ENCODE measurements at regions not wholly inside any gene's neighbourhood (a gene's known extent, or its start where the extent isn't known, plus 50 kb on each side); places are given as distances from the start of the nearest gene placed in this dataset.

- Histone ChIP-seq H3K18ac (ENCODE audit: low read depth in 1 of 2, low read length in 2 of 2) (no peak overlapping the region), H2AFZ (ENCODE audit: low read depth, low read length) (no peak overlapping the region), H3K9me3 (ENCODE audit: control insufficient read depth, low read length) (no peaks in the 10 kb centered on the region), H2BK12ac (ENCODE audit: low read length in 2 of 2) (no peak overlapping the region), H3K27me3 (ENCODE audit: control insufficient read depth in 1 of 2, insufficient read depth in 1 of 2, low read length in 2 of 2) (no peaks in the 10 kb centered on the region), H4K8ac (ENCODE audit: low read length) (no peak overlapping the region), H3K4me3 (ENCODE audit: insufficient read depth in 1 of 2, low read depth in 1 of 2, low read length in 2 of 2) (no peak overlapping the region), H3K14ac (ENCODE audit: low read length in 2 of 2) (no peak overlapping the region), H2BK15ac (ENCODE audit: low read depth, poor library complexity, severe bottlenecking) (no peak overlapping the region), H3K9ac (ENCODE audit: low read length) (no peak overlapping the region), H3K4me2 (ENCODE audit: low read length, poor library complexity, severe bottlenecking) (no peak overlapping the region), H4K91ac (ENCODE audit: low read length) (no peak overlapping the region), H3K36me3 (ENCODE audit: control insufficient read depth in 1 of 2, insufficient read depth in 2 of 2, low read depth in 1 of 2, low read length in 2 of 2) (no peaks in the 10 kb centered on the region), H3K4me1 (ENCODE audit: control insufficient read depth, insufficient read depth, low read depth, low read length) (no peaks in the 10 kb centered on the region), H2AK5ac (ENCODE audit: low read length, severe bottlenecking) (no peak overlapping the region), H2BK120ac (ENCODE audit: low read depth, low read length) (no peak overlapping the region), H3K23ac (ENCODE audit: low read length in 2 of 2) (no peak overlapping the region), H3K27ac (ENCODE audit: low read length, poor library complexity, severe bottlenecking) (no peak overlapping the region), H3K4ac (ENCODE audit: low read depth in 1 of 2, low read length in 2 of 2) (no peak overlapping the region), H2BK5ac (ENCODE audit: low read depth, low read length, poor library complexity, severe bottlenecking) (no peak overlapping the region), H3K79me1 (replicated peaks; ENCODE audit: low read length, poor library complexity, severe bottlenecking) (peaks cover 2% of the 10 kb centered on the region)
- no peak for DNase-seq
- 88% methylated on average over 3 of the region's 3 CpGs for WGBS
These were observed 66.1 kb downstream of the LEPR start for GRCh38 chr1:65486613-65487012.

GRCh38 chr1:65489481-65489880 lies 69.0 kb downstream of the LEPR start:
- DNase-seq = no peak
- H3K36me3 ChIP-seq (ENCODE audit: control insufficient read depth in 1 of 2, insufficient read depth in 2 of 2, low read depth in 1 of 2, low read length in 2 of 2) = no peaks in the 10 kb centered on the region
- H2BK120ac ChIP-seq (ENCODE audit: low read depth, low read length) = no peak overlapping the region
- no peak overlapping the region for H3K4me2 ChIP-seq (ENCODE audit: low read length, poor library complexity, severe bottlenecking)
- H2BK15ac ChIP-seq (ENCODE audit: low read depth, poor library complexity, severe bottlenecking) = no peak overlapping the region
- no peak overlapping the region for H2AK5ac ChIP-seq (ENCODE audit: low read length, severe bottlenecking)
- H3K18ac ChIP-seq (ENCODE audit: low read depth in 1 of 2, low read length in 2 of 2) = no peak overlapping the region
- H3K27me3 ChIP-seq (ENCODE audit: control insufficient read depth in 1 of 2, insufficient read depth in 1 of 2, low read length in 2 of 2) = no peaks in the 10 kb centered on the region
- no peak overlapping the region for H3K23ac ChIP-seq (ENCODE audit: low read length in 2 of 2)
- no peak overlapping the region for H4K91ac ChIP-seq (ENCODE audit: low read length)
- H3K9me3 ChIP-seq (ENCODE audit: control insufficient read depth, low read length) = no peaks in the 10 kb centered on the region
- no peak overlapping the region for H2AFZ ChIP-seq (ENCODE audit: low read depth, low read length)
- no peak overlapping the region for H3K4me3 ChIP-seq (ENCODE audit: insufficient read depth in 1 of 2, low read depth in 1 of 2, low read length in 2 of 2)
- no peak overlapping the region for H3K4ac ChIP-seq (ENCODE audit: low read depth in 1 of 2, low read length in 2 of 2)
- H3K27ac ChIP-seq (ENCODE audit: low read length, poor library complexity, severe bottlenecking) = no peak overlapping the region
- no peak overlapping the region for H2BK12ac ChIP-seq (ENCODE audit: low read length in 2 of 2)
- H2BK5ac ChIP-seq (ENCODE audit: low read depth, low read length, poor library complexity, severe bottlenecking) = no peak overlapping the region
- no peak overlapping the region for H3K14ac ChIP-seq (ENCODE audit: low read length in 2 of 2)
- no peaks in the 10 kb centered on the region for H3K4me1 ChIP-seq (ENCODE audit: control insufficient read depth, insufficient read depth, low read depth, low read length)
- H3K79me1 ChIP-seq (replicated peaks; ENCODE audit: low read length, poor library complexity, severe bottlenecking) = peaks cover 2% of the 10 kb centered on the region
- no peak overlapping the region for H3K9ac ChIP-seq (ENCODE audit: low read length)
- no peak overlapping the region for H4K8ac ChIP-seq (ENCODE audit: low read length)

DNA sequence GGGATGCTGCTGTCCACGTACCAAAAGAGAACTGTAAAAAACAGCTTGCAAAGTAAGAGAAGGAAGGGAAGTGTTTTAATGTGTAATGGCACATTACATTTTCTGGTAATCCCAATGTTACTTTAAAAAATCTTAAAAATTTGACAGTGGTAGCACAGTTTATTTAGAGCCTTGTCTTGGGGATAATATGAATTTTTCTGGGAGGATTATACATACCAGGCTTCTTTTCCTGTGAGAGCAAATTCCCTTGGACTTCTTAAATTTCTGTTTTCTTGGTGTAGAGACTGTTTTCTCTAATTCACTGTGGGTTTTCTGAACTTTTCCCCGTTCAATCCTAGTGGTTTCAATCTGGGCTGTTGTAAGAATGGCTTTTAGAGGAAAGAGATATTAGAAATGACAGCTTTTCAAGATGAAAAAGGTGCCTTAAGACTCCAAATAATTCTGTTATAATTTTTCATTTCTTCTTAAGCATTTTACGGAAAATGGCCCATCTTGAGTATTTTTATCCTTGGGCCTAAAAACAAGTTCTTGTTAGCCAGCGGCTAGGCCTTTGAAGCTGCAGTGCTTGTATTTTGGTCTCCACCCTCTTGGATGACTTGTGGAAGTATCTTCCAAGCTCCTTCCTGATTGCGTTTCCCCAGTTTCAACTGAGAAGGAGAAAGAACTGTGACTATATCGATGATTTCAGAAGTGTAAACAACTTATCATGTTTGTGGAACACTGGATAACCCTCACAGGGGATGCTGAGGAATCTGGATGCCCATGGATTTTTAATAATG lies 70.0 kb downstream of the LEPR start:
- Histone ChIP-seq H3K36me3 (ENCODE audit: control insufficient read depth in 1 of 2, insufficient read depth in 2 of 2, low read depth in 1 of 2, low read length in 2 of 2) (no peaks in the 10 kb centered on the region), H4K8ac (ENCODE audit: low read length) (no peak overlapping the region), H3K4me3 (ENCODE audit: insufficient read depth in 1 of 2, low read depth in 1 of 2, low read length in 2 of 2) (no peak overlapping the region), H2BK5ac (ENCODE audit: low read depth, low read length, poor library complexity, severe bottlenecking) (no peak overlapping the region), H3K4me2 (ENCODE audit: low read length, poor library complexity, severe bottlenecking) (no peak overlapping the region), H2BK120ac (ENCODE audit: low read depth, low read length) (no peak overlapping the region), H3K23ac (ENCODE audit: low read length in 2 of 2) (no peak overlapping the region), H2BK12ac (ENCODE audit: low read length in 2 of 2) (no peak overlapping the region), H3K27me3 (ENCODE audit: control insufficient read depth in 1 of 2, insufficient read depth in 1 of 2, low read length in 2 of 2) (no peaks in the 10 kb centered on the region), H3K9ac (ENCODE audit: low read length) (peak overlapping the region; percentile 44), H3K4me1 (ENCODE audit: control insufficient read depth, insufficient read depth, low read depth, low read length) (no peaks in the 10 kb centered on the region), H4K91ac (ENCODE audit: low read length) (no peak overlapping the region), H2AFZ (ENCODE audit: low read depth, low read length) (no peak overlapping the region), H3K18ac (ENCODE audit: low read depth in 1 of 2, low read length in 2 of 2) (no peak overlapping the region), H3K27ac (ENCODE audit: low read length, poor library complexity, severe bottlenecking) (no peak overlapping the region), H3K9me3 (ENCODE audit: control insufficient read depth, low read length) (no peaks in the 10 kb centered on the region), H3K4ac (ENCODE audit: low read depth in 1 of 2, low read length in 2 of 2) (no peak overlapping the region), H2AK5ac (ENCODE audit: low read length, severe bottlenecking) (no peak overlapping the region), H2BK15ac (ENCODE audit: low read depth, poor library complexity, severe bottlenecking) (no peak overlapping the region), H3K79me1 (replicated peaks; ENCODE audit: low read length, poor library complexity, severe bottlenecking) (peaks cover 2% of the 10 kb centered on the region), H3K14ac (ENCODE audit: low read length in 2 of 2) (no peak overlapping the region)
- WGBS = 93% methylated on average over 6 of the region's 6 CpGs
- no peak for DNase-seq

DNA sequence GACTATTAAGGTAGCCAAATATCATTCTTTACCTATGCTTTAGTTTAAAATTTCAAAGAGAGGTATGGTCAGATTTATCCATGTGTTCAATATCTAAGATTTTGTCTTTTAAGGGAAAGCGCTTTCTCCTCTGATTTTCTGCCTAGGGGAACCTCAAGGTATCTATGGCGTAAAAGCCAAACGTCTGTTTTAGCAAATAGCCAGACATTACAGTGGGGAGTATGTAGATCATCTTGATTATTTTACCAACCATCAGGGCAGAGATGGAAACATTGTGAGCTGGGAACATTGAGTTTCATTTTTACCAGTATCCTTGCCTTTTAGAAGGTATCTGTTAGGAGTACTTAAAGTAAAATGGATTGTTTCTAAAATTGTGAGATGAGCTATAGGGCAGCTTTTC lies 71.0 kb downstream of the LEPR start:
- Histone ChIP-seq H3K4me3 (ENCODE audit: insufficient read depth in 1 of 2, low read depth in 1 of 2, low read length in 2 of 2) (no peak overlapping the region), H2BK120ac (ENCODE audit: low read depth, low read length) (no peak overlapping the region), H3K14ac (ENCODE audit: low read length in 2 of 2) (no peak overlapping the region), H4K8ac (ENCODE audit: low read length) (no peak overlapping the region), H2AK5ac (ENCODE audit: low read length, severe bottlenecking) (no peak overlapping the region), H3K9me3 (ENCODE audit: control insufficient read depth, low read length) (no peaks in the 10 kb centered on the region), H3K9ac (ENCODE audit: low read length) (no peak overlapping the region), H4K91ac (ENCODE audit: low read length) (no peak overlapping the region), H3K36me3 (ENCODE audit: control insufficient read depth in 1 of 2, insufficient read depth in 2 of 2, low read depth in 1 of 2, low read length in 2 of 2) (no peaks in the 10 kb centered on the region), H2BK12ac (ENCODE audit: low read length in 2 of 2) (no peak overlapping the region), H3K27ac (ENCODE audit: low read length, poor library complexity, severe bottlenecking) (no peak overlapping the region), H3K27me3 (ENCODE audit: control insufficient read depth in 1 of 2, insufficient read depth in 1 of 2, low read length in 2 of 2) (no peaks in the 10 kb centered on the region), H3K18ac (ENCODE audit: low read depth in 1 of 2, low read length in 2 of 2) (no peak overlapping the region), H3K79me1 (replicated peaks; ENCODE audit: low read length, poor library complexity, severe bottlenecking) (peaks cover 2% of the 10 kb centered on the region), H3K23ac (ENCODE audit: low read length in 2 of 2) (no peak overlapping the region), H2BK5ac (ENCODE audit: low read depth, low read length, poor library complexity, severe bottlenecking) (no peak overlapping the region), H2AFZ (ENCODE audit: low read depth, low read length) (no peak overlapping the region), H3K4me2 (ENCODE audit: low read length, poor library complexity, severe bottlenecking) (no peak overlapping the region), H3K4me1 (ENCODE audit: control insufficient read depth, insufficient read depth, low read depth, low read length) (no peaks in the 10 kb centered on the region), H2BK15ac (ENCODE audit: low read depth, poor library complexity, severe bottlenecking) (no peak overlapping the region), H3K4ac (ENCODE audit: low read depth in 1 of 2, low read length in 2 of 2) (no peak overlapping the region)
- 67% methylated on average over 3 of the region's 3 CpGs for WGBS
- DNase-seq = no peak
